ENCODE measurements at regions not wholly inside any gene's neighbourhood (a gene's known extent, or its start where the extent isn't known, plus 50 kb on each side); places are given as distances from the start of the nearest gene placed in this dataset.

GRCh38 chr10:90417476-90418210 is 440.2 kb downstream of the HTR7 start:
- Histone ChIP-seq H3K4me3 (no peak overlapping the region), H3K4me1 (replicated peaks in 1 of 2) (no peaks in the 10 kb centered on the region), H3K27ac (no peak overlapping the region)
- in situ Hi-C loops (cut with MboI; ENCODE audit: low pct_unique_long_range_greater_than_20kb in 2 of 9, low sequenced_read_pairs in 9 of 9, unreplicated experiment in 9 of 9): no loop called here
- WGBS, 10 experiments: 0 to 89% (median 62%) methylated on average over 1 to 2 of the region's 2 CpGs; no CpG with 5 or more reads in 1 of the 10 experiments
- ATAC-seq (replicated peaks in 6 of 8): peak in 2 of 8 experiments; percentile 35 to 61

GRCh38 chr10:90418869-90419652 is 438.8 kb downstream of the HTR7 start:
- no peak for ATAC-seq (replicated peaks in 6 of 8)
- H3K4me3 ChIP-seq: no peak overlapping the region
- no peak overlapping the region for H3K27ac ChIP-seq

GRCh38 chr10:90420637-90421318 is 437.1 kb downstream of the HTR7 start:
- no peaks in the 10 kb centered on the region for H3K4me1 ChIP-seq (replicated peaks in 1 of 2)
- H3K27ac ChIP-seq: no peak overlapping the region
- in situ Hi-C loops (cut with MboI; ENCODE audit: low pct_unique_long_range_greater_than_20kb in 2 of 9, low sequenced_read_pairs in 9 of 9, unreplicated experiment in 9 of 9): no loop called here
- ATAC-seq (replicated peaks in 6 of 8): no peak
- no peak overlapping the region for H3K4me3 ChIP-seq
- WGBS, 10 experiments: 0 to 100% (median 71%) methylated on average over 1 of the region's 1 CpG; no CpG with 5 or more reads in 2 of the 10 experiments

More at GRCh38 chr10:90418869-90419652, 438.8 kb downstream of the HTR7 start:
- no peaks in the 10 kb centered on the region for H3K4me1 ChIP-seq (replicated peaks in 1 of 2)
- 20 to 94% (median 67%) methylated on average over 1 to 7 of the region's 7 CpGs for WGBS, 10 experiments
- in situ Hi-C loops (cut with MboI; ENCODE audit: low pct_unique_long_range_greater_than_20kb in 2 of 9, low sequenced_read_pairs in 9 of 9, unreplicated experiment in 9 of 9): no loop called here

GRCh38 chr10:90421874-90422273 is 436.0 kb downstream of the HTR7 start:
- WGBS, 10 experiments: 0 to 100% (median 48%) methylated on average over 1 to 2 of the region's 2 CpGs; no CpG with 5 or more reads in 4 of the 10 experiments
- no peak overlapping the region for H3K4me3 ChIP-seq
- in situ Hi-C loops (cut with MboI; ENCODE audit: low pct_unique_long_range_greater_than_20kb in 2 of 9, low sequenced_read_pairs in 9 of 9, unreplicated experiment in 9 of 9): no loop called here
- no peak for ATAC-seq (replicated peaks in 6 of 8)
- H3K27ac ChIP-seq: no peak overlapping the region
- no peaks in the 10 kb centered on the region for H3K4me1 ChIP-seq (replicated peaks in 1 of 2)

GRCh38 chr10:90424730-90425129 is 433.1 kb downstream of the HTR7 start:
- Histone ChIP-seq H3K4me3 (no peak overlapping the region), H3K4me1 (replicated peaks in 1 of 2) (no peaks in the 10 kb centered on the region), H3K27ac (no peak overlapping the region)
- in situ Hi-C loops (cut with MboI; ENCODE audit: low pct_unique_long_range_greater_than_20kb in 2 of 9, low sequenced_read_pairs in 9 of 9, unreplicated experiment in 9 of 9): no loop called here
- WGBS, 10 experiments: 0 to 100% (median 72%) methylated on average over 1 of the region's 1 CpG; no CpG with 5 or more reads in 2 of the 10 experiments
- ATAC-seq (replicated peaks in 6 of 8): no peak

- H3K4me3 ChIP-seq: no peak overlapping the region
- ATAC-seq (replicated peaks in 6 of 8): no peak
- H3K4me1 ChIP-seq (replicated peaks in 1 of 2): no peaks in the 10 kb centered on the region
- H3K27ac ChIP-seq: no peak overlapping the region
- in situ Hi-C loops (cut with MboI; ENCODE audit: low pct_unique_long_range_greater_than_20kb in 2 of 9, low sequenced_read_pairs in 9 of 9, unreplicated experiment in 9 of 9): no loop called here
- 0 to 100% (median 100%) methylated on average over 1 of the region's 1 CpG; no CpG with 5 or more reads in 4 of the 10 experiments for WGBS, 10 experiments
Observed at GRCh38 chr10:90430186-90430585, 427.7 kb downstream of the HTR7 start.

- in situ Hi-C loops (cut with MboI; ENCODE audit: low pct_unique_long_range_greater_than_20kb in 2 of 9, low sequenced_read_pairs in 9 of 9, unreplicated experiment in 9 of 9): no loop called here
- H3K27ac ChIP-seq: no peak overlapping the region
- no peak for ATAC-seq (replicated peaks in 6 of 8)
Observed at GRCh38 chr10:90432866-90433265, 425.0 kb downstream of the HTR7 start.

GRCh38 chr10:90435296-90435695 is 422.5 kb downstream of the HTR7 start:
- no peaks in the 10 kb centered on the region for H3K4me1 ChIP-seq (replicated peaks in 1 of 2)
- H3K4me3 ChIP-seq: no peak overlapping the region
- in situ Hi-C loops (cut with MboI; ENCODE audit: low pct_unique_long_range_greater_than_20kb in 2 of 9, low sequenced_read_pairs in 9 of 9, unreplicated experiment in 9 of 9): no loop called here
- no peak overlapping the region for H3K27ac ChIP-seq
- no peak for ATAC-seq (replicated peaks in 6 of 8)

More at GRCh38 chr10:90432866-90433265, 425.0 kb downstream of the HTR7 start:
- no peaks in the 10 kb centered on the region for H3K4me1 ChIP-seq (replicated peaks in 1 of 2)
- no peak overlapping the region for H3K4me3 ChIP-seq

GRCh38 chr10:90437452-90437851 is 420.4 kb downstream of the HTR7 start:
- H3K27ac ChIP-seq: no peak overlapping the region
- peak in 3 of 8 experiments; percentile 32 to 91 (median 63) for ATAC-seq (replicated peaks in 6 of 8)
- H3K4me1 ChIP-seq (replicated peaks in 1 of 2): no peaks in the 10 kb centered on the region
- in situ Hi-C loops (cut with MboI; ENCODE audit: low pct_unique_long_range_greater_than_20kb in 2 of 9, low sequenced_read_pairs in 9 of 9, unreplicated experiment in 9 of 9): no loop called here
- H3K4me3 ChIP-seq: no peak overlapping the region
- 0 to 90% (median 36%) methylated on average over 1 of the region's 1 CpG; no CpG with 5 or more reads in 6 of the 10 experiments for WGBS, 10 experiments

GRCh38 chr10:90440870-90441269 is 417.0 kb downstream of the HTR7 start:
- Histone ChIP-seq H3K4me1 (replicated peaks in 1 of 2) (no peaks in the 10 kb centered on the region), H3K4me3 (no peak overlapping the region), H3K27ac (no peak overlapping the region)
- in situ Hi-C loops (cut with MboI; ENCODE audit: low pct_unique_long_range_greater_than_20kb in 2 of 9, low sequenced_read_pairs in 9 of 9, unreplicated experiment in 9 of 9): no loop called here
- no peak for ATAC-seq (replicated peaks in 6 of 8)
- WGBS, 10 experiments: no CpG with 5 or more reads among the region's 2 CpGs

GRCh38 chr10:90443342-90443741 is 414.5 kb downstream of the HTR7 start:
- no peak for ATAC-seq (replicated peaks in 6 of 8)
- 0 to 95% (median 84%) methylated on average over 2 to 3 of the region's 3 CpGs; no CpG with 5 or more reads in 2 of the 10 experiments for WGBS, 10 experiments
- in situ Hi-C loops (cut with MboI; ENCODE audit: low pct_unique_long_range_greater_than_20kb in 2 of 9, low sequenced_read_pairs in 9 of 9, unreplicated experiment in 9 of 9): no loop called here

GRCh38 chr10:90447831-90448230 is 410.0 kb downstream of the HTR7 start:
- Histone ChIP-seq H3K4me1 (replicated peaks in 1 of 2) (no peaks in the 10 kb centered on the region), H3K4me3 (no peak overlapping the region), H3K27ac (no peak overlapping the region)
- in situ Hi-C loops (cut with MboI; ENCODE audit: low pct_unique_long_range_greater_than_20kb in 2 of 9, low sequenced_read_pairs in 9 of 9, unreplicated experiment in 9 of 9): no loop called here
- WGBS, 10 experiments: 0 to 94% (median 77%) methylated on average over 2 to 3 of the region's 3 CpGs
- no peak for ATAC-seq (replicated peaks in 6 of 8)

More at GRCh38 chr10:90443342-90443741, 414.5 kb downstream of the HTR7 start:
- Histone ChIP-seq H3K27ac (no peak overlapping the region), H3K4me1 (replicated peaks in 1 of 2) (no peaks in the 10 kb centered on the region), H3K4me3 (no peak overlapping the region)

GRCh38 chr10:90450797-90451196 is 407.0 kb downstream of the HTR7 start:
- Histone ChIP-seq H3K4me1 (replicated peaks in 1 of 2) (no peaks in the 10 kb centered on the region), H3K27ac (no peak overlapping the region), H3K4me3 (no peak overlapping the region)
- ATAC-seq (replicated peaks in 6 of 8): no peak
- in situ Hi-C loops (cut with MboI; ENCODE audit: low pct_unique_long_range_greater_than_20kb in 2 of 9, low sequenced_read_pairs in 9 of 9, unreplicated experiment in 9 of 9): no loop called here

All from motor neuron (in vitro differentiated cells).